ENCODE measurements at regions not wholly inside any gene's neighbourhood (a gene's known extent, or its start where the extent isn't known, plus 50 kb on each side); places are given as distances from the start of the nearest gene placed in this dataset.

DNA sequence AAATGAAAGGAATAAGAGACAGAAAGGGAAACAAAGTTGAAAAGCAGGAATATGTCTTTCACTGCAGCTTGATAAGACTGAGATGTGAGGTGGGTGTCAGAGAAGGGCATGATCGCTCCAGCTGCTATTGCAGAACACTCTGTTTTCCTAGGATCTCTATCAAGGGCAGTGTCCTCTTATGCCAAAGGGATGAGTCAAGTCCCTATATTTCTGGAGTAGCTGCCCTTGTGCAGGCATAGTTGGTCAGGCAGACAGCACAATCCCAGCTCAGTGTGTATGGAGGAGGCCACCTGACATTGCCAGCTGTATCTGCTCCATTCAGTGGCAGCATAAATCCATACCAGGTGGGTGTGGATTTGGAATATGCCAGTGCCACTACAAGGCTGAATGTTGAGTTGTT is 101.6 kb downstream of the DAD1 start:
- TF ChIP-seq ZFX (IDR thresholded peaks at IDR 0.05) = no peak
- TF ChIP-seq, protein P1, sequence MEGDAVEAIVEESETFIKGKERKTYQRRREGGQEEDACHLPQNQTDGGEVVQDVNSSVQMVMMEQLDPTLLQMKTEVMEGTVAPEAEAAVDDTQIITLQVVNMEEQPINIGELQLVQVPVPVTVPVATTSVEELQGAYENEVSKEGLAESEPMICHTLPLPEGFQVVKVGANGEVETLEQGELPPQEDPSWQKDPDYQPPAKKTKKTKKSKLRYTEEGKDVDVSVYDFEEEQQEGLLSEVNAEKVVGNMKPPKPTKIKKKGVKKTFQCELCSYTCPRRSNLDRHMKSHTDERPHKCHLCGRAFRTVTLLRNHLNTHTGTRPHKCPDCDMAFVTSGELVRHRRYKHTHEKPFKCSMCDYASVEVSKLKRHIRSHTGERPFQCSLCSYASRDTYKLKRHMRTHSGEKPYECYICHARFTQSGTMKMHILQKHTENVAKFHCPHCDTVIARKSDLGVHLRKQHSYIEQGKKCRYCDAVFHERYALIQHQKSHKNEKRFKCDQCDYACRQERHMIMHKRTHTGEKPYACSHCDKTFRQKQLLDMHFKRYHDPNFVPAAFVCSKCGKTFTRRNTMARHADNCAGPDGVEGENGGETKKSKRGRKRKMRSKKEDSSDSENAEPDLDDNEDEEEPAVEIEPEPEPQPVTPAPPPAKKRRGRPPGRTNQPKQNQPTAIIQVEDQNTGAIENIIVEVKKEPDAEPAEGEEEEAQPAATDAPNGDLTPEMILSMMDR (conservative IDR thresholded peaks at IDR 0.05) = no peak
- H3K27ac ChIP-seq = no peak overlapping the region

DNA sequence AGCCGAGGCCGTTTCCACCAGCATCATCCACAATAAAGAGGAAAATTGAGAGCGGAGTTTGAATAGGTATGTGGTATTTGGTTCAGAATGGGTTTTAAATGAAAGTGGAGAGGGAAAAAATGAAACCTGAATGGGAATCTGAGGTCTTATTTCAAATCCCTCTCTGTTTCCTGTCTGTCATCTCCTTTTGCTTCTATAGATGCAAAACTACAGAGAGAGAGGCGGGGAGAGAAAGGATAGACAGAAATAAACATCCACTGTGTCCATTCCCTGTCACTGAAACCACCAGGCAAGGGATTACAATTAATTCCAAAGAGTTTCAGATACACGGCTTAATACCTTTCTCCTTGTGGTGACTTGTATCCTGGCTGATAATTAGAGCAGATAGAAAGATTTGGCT is 102.3 kb downstream of the DAD1 start:
- no peak overlapping the region for H3K27ac ChIP-seq
- no peak for TF ChIP-seq ZFX (IDR thresholded peaks at IDR 0.05)
- TF ChIP-seq, protein P1 (conservative IDR thresholded peaks at IDR 0.05) = no peak

DNA sequence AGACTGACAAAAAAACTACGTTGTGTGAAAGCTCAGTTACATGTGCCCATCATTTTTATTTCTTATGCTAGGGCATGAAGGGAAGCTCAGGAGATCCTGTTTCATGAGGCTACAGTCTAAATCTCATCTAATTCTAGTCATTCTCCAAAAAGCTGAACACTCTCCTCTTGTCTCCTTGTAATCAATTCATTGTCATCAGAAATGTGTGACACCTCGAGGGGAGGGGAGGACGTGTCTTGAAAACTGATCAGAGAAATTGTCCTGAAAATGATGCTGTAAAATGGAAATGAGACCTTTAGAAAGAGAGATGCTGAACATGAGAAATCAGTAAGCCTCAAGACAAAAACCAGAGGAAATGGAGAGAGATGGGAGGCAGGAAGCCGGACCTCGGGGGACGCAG is 103.4 kb downstream of the DAD1 start:
- TF ChIP-seq ZFX (IDR thresholded peaks at IDR 0.05) = no peak
- TF ChIP-seq, protein P1 (conservative IDR thresholded peaks at IDR 0.05) = no peak
- no peak overlapping the region for H3K27ac ChIP-seq

DNA sequence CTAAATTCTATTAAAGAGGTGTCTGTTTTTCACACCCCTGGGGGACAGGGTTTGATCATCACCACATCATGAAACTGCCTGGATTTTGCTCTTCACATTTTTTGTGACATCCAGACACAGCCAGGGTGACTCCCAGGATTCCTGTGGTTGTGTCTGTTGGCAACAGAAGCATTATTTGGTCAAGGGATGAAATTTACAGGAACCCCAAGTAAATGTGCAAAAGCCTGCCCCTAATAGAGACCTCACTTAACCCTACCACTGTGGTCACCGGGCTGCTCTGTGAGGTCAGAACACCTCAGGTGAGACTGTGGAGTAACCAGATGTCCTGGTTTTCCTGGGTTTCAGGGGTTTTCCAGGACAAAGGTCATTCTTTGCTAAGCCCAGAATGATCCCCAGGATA is 103.8 kb downstream of the DAD1 start:
- TF ChIP-seq ZFX (IDR thresholded peaks at IDR 0.05) = no peak
- TF ChIP-seq, protein P1 (conservative IDR thresholded peaks at IDR 0.05) = no peak
- H3K27ac ChIP-seq = no peak overlapping the region

DNA sequence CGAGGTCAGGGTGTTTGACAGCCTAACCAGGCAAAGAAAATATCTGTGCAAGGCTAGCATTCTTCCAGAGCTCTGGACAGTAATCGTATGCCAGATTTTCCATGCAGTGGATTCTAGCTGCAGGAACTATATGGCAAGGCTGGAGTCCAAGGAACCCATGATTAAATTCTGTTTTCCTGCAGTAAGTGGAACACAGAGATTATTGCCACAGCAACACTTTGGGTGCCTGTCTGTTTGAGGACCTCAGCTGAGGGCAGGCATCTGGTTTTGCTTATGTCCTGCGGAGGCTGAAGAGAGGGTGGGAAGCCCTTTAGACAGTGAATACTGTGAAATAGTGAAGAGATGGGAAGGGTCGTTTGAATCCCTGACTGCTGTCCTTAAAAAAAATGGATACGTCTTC is 104.4 kb downstream of the DAD1 start:
- H3K27ac ChIP-seq = no peak overlapping the region
- TF ChIP-seq ZFX (IDR thresholded peaks at IDR 0.05) = no peak
- TF ChIP-seq, protein P1 (conservative IDR thresholded peaks at IDR 0.05) = no peak

DNA sequence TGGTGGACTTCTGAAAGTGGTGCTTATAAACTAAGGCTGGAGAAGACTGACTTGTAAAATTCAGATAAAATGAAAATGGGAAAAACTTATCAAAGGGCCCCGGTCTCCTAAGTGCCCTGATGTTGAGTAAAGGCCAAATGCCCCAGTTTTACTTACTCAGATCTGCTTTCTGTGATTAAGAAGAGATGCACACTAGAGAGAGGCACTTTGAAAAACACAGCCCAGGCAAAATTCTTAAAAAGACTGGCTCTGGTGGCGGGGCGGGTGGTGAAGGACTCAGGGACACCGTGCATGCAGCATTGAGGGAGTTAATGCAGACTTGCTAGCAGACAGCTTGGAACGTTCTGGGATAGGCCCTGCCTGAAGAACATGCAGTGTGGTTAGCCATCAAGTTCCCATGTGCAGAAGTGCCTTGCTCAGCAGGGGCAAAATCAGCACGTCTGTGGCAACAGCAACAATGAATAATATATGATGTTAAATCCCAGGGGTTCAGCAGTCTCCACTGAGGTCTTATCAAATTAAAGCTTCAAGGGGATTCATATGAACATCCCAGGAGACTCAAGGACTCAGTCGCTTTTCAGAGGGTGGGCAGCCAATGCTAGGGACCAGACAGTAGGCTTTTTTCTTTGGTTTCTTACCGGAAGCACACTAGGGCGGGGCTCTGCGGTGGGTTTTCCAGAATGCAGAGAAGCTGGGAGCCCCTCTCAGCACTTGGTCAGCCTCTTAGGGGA is 105.0 kb downstream of the DAD1 start:
- no peak overlapping the region for H3K27ac ChIP-seq
- TF ChIP-seq ZFX (IDR thresholded peaks at IDR 0.05) = no peak
- TF ChIP-seq, protein P1 (conservative IDR thresholded peaks at IDR 0.05) = no peak

DNA sequence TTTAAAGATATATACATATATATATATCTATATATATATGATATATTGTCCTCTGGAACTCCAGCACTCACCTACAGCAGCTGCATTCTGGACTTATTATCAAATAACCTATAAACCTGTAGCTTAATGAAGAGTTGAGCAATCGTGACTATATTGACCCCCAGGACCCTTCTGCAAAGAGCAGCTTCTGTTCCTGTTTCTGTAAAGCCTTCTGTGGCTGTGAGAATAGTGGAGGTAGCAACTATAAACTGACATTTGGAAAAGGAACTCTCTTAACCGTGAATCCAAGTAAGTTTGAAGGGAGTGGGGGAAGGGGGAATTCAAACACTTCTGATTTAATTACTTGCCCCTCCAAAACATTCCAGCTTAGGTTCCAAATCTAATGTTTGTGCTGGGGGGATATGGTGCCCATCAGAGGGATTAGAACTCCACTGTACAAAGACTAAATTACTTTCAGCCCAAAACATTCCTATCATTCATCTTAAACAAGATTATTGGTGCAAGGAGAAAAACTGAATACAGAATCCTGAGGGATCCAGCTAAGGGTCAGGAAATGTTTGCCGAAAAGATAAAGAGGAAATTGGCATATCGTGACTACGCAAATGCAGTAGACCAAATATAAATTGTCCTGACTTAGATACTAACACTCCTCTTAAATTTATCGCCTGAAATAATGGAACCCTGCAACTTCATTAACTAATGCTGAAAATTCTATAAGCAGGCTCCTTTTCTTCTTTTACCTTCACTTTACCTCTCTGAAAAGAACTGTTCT is 106.1 kb downstream of the DAD1 start:
- TF ChIP-seq, protein P1 (conservative IDR thresholded peaks at IDR 0.05) = no peak
- TF ChIP-seq ZFX (IDR thresholded peaks at IDR 0.05) = no peak
- H3K27ac ChIP-seq = no peak overlapping the region

Measured in C4-2B (cell line).